ENCODE measurements at regions not wholly inside any gene's neighbourhood (a gene's known extent, or its start where the extent isn't known, plus 50 kb on each side); places are given as distances from the start of the nearest gene placed in this dataset.

DNA sequence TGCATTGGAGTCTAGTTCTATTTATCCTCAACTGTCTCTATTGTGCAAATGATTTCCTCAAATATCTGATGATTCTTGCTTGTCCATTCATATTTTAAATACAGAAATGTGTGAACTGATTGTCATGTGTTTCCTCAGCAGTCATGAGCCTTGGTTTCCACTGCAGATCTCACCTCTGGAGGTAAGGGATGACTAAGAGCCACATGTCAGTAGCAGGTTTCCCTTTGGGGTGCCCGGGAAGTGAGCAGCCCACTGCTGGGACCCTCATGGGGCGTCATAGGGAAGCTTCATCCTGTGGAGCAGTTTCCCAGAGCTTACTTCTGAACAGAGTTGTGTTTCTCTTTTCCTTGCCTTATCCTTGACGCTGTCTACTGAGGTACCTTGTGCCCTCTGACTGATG is 149.2 kb upstream of the TOPAZ1 start:
- DNase-seq (ENCODE audit: low read depth), result no peak

DNA sequence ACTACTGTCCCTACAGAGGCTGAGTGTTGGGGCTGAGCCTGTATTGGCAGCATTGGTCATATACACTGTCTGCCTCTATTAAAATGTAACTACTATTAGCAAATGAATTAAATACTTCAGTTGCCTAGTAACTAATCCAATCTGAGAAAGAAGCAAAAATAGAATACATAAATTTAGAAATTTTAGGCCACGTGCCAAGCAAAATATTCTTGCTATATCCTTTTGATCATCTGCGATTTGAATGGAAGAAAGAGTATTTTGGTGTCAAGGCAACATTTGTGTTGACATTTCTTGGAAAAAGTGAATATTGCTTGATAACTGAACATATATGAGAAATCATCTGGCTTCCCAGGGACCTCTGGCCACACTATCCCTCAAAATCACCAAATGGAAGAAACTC is 148.2 kb upstream of the TOPAZ1 start:
- no peak for DNase-seq (ENCODE audit: low read depth)

DNA sequence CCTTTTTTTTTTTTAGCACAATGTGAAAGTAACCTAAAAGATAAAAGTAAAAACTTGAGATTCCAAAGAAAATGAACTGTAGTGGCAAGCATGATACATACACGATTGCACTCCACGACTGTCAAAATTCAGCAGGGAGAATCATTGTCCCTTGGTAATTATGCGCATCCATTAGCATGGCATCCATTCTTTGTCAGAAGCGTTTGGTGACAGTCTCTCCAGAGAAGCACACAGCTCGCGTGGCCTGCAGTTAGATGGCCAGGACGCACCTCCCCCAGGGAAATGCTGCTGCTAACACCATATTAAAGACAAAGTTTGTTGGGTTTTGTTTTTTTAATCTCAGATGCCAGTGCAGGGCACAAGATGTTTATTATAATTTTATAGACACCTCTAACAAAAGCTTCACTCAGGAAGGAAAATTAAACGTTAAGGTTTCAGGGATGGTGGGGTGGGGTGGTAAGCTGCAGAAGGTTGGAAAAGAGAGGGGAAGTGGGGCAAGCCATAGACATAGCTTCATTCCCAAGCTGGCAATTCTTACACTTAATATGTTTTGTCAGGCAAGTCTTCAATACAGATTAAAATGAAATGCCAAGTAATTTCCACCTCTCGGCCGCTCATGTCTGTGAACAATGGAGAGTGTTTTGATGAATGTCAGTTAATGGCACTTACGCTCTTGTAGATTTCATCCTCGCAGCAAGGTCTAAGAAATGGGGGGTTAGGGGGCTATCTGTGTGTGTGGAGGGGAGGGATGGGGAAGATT is 142.8 kb upstream of the TOPAZ1 start:
- DNase-seq (ENCODE audit: low read depth), result no peak

DNA sequence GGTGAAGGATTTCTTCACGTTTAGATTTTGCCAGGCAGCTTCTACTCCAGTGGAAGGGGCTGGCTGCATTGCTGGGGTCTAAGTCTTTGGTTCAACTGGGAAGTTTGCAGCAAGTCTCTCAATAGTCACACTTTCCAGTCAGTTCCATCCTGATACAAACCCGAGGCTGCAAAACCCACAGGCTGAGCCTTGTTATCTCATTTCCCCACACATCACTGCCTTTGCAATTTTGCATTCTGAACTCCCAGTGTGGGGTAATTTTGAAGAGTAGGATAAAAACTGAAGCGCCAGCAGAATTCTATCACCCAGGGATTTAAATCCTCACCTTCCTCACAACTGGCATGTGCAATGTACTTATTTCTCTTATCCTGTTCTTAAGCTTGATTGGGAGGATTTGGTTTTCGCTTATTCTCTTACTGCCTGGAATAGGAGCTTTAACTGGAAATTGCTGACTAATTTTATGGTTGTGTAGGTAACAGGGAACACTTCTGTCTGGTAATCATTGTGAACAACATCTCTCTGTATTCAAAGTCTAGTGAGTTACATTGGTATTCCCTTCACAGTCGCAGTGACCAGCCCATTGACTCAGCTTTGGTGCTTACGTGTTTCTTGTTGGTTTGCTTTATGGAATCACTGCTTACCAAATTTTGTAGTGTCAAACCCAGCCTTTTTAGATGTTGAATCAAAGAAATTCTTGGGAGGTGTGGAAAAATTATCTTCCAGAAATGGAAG is 142.0 kb upstream of the TOPAZ1 start:
- no peak for DNase-seq (ENCODE audit: low read depth)

DNA sequence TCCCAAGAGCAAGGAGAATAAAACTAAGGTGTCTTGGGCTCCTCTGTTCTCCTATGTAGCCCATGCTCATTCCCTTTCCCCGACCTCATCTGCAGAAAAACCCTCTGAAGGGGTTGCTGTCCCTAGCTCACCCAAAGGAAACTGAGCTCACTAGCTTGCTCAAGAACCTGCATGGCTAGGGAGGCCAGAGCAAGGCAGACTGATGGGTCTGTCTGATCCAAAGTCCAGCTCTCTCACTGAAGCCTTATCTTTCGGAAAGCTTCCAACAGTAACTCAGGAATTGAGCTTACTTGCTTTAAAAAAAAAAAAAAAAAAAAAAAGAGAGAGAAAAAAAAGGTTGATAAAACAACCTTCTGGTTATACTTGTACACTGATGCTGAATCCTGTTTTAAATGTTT is 141.4 kb upstream of the TOPAZ1 start:
- no peak for DNase-seq (ENCODE audit: low read depth)

DNA sequence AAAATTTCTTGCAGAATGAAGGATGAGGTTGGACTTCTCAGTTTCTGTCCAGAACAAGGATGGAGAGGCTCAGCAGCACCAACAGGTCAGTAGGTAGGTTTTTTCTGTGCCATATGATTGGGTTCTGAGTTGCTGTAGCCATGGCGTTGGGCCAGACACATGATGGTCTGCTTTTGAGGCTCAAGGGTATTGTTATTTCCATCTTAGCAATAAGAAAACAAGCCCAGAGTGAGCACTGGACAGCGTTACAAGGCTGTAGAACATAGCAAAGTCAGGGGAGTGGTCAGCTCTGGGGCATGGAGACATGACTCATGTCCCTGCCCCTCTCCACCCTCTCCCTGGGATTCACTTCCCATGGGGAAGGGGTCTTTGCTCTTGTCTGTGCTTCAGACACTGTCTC is 137.6 kb upstream of the TOPAZ1 start:
- no peak for DNase-seq (ENCODE audit: low read depth)

DNA sequence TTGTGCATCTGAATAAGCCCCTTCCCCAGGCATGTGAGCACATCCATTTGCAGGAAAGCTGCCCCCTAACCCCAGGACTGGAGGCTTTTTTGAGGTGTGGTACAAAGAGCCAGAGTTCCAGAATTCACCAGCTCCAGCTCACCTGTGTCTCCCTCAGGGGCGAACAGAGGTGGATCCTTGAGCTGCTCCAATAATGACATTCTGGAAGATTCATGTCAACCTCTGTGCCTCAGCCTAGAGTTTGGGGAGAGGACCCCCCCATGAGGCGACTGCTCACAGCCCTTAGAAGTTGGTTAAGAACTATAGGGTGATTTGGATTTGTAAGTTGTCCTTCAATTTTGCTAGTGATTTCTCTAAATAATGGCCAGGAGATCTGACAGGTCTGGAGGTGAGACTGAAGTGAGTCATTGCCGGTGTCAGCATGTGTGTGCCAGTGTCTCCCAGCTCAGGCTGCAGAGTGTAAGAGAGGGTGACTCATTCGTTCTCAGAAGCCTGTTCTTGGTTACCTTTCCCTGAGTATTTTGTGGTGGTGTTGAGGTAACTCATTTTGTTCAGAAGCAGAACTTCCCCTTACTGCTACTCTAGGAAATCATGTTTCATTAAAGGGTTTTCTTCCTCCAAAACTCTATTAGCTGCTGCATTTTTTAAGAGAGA is 136.9 kb upstream of the TOPAZ1 start:
- peak; percentile 10 for DNase-seq (ENCODE audit: low read depth)

DNA sequence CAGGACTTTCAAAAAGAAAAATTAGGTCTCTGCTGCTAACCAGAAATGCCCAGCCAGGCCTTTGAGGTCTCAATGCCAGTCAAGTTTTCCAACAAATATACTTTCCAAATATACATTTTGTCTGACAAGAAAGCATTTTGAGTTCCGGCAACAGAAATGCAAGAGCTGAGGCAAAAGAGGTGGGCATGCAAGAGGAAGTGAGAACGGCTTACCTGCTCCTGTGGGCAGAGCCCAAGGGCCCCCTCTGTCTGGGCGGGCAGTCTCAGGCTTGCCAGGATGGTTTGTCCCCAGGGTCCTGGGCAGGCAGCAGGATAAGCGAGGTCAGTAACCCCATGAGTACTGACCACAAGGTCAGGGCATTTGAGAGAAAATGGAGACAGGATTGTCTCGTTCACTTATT is 136.1 kb upstream of the TOPAZ1 start:
- DNase-seq (ENCODE audit: low read depth), result no peak

DNA sequence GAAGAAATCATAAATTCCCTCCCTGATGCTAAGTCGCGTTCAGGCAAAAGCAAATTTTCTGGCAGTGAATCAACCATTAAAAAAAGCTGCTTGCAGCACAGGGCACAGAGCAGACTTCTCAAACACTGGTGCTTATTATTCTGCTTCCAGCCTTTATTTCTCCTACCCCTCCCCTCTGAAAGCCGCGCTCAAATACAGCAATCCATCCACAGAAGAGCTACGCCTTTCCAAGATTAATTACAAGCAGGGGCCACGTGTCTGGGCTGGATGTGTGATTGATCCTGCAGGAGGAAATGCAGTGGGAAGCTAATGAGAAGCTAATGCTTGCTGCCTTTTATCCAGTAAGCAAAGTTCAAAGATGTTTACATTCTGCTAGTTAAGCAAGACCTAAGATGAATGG is 134.9 kb upstream of the TOPAZ1 start:
- no peak for DNase-seq (ENCODE audit: low read depth)

DNA sequence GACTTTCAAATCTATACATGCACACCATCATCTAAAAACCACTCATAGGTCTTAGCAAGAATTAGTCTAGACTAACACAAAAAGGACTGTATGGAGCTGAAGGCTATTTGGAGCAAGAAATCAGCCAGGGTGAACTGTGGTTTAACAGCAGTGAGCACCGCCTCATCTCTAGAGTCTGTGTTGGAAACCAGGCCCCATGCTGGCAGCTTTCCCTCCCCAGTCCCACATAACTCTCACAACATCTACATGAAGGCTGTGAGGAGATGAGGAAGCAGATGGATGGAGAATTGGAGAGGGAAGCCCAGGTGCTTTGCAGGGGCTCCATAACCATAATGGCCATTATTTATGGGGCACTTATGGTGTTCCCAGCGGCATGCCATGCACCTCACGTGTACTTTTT is 133.2 kb upstream of the TOPAZ1 start:
- no peak for DNase-seq (ENCODE audit: low read depth)

DNA sequence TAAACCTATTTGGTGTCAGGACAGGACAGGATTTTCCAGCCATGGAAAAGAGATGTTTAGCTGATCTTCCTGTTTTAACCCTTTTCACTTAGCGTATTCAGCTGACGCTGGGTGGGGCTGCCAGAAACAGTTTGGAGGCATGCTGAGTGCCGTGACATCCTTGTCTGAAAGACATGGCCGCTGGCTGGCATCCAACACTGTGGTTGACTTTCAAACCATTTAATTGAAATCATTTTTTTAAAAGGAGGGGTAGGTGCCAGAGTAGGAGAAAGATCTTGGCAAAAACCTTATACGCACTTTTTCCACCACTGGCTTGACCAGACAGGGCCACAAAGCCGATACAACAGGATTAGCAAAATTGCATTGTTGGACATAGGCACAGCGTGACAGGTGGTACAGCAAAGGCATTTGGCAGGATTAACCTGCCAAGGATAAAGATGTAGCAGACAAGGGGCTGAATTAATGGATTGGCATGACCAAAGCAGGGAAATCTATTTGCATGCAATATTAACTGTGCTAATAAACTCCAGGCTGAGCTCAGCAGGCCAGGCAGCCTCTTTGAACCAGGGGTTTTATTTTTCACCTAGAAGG is 131.8 kb upstream of the TOPAZ1 start:
- DNase-seq (ENCODE audit: low read depth), result no peak

DNA sequence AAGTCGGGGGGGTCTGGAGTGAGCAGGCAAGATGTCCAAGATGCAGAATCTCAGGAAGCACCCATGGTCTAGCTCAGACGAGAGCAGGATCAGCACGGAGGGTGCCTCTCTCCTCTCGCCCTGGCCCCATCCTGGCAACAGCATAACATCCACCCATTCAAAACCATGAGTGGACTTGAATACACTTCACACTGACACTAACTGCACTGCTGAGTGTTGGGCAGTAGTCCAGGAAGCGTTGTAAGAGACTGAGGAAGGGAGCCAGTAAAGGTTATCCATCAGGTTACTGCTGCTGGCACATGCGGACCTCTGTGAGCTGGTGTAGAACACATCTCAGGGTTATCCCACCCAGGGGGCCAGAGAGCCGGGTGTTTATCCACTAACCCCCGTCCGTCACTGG is 131.0 kb upstream of the TOPAZ1 start:
- DNase-seq (ENCODE audit: low read depth), result no peak

DNA sequence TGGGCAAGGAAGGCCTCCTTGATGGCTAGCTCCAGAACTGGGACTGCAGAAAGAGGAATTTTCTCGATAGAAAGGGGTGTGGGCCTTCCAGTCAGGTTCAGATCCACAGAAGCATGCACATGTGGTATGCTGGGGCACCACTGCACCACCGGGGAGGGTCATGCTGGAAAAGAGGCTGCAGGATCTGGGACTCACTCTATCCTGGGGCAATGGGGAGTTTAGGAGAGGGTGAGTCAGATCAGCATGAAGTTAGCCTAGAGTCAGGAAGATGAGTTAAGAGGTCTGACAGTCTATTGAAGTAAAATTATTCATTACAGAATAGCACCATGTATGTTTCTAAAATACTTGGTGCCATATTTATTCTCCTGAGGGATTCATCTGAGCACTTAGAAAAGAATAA is 130.2 kb upstream of the TOPAZ1 start:
- DNase-seq (ENCODE audit: low read depth), result no peak

DNA sequence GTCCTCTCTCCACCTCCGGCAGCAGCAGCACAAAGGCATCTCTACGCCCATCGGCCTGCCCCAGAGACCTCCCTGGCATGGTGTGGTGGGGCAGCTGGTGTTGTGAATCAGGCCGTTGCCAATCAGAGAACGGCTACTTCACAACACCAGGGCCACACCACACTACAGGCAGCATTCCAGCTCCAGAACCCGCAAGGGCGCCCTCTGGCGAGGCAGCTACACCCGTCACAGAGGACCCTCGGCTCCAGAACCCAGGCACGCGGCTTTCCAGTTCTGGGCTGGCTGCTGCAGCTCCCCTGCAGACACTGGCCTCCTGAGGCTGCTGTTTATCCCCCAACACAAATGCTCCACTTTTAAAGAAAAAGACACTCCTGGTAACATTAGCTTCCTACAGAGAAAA is 127.5 kb upstream of the TOPAZ1 start:
- DNase-seq (ENCODE audit: low read depth), result peak; percentile 2

DNA sequence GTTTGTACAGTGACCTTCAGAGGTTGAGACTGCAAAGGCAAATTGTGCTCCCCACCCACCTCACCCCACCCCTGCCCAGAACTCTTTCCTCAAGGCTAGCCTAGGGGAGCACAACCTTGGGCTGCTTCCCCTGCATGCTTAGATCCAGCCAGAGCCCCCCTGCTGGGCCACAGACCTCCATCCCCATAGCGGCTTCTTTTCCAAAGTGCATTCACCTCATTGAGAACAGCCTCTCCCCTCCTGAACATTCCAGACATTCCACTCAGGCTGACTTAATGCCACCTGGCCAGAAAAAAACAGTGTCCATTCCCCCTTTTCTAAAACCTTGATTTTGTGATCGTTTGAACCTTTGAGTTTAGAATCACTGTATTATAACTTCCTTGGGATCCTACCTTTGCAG is 124.4 kb upstream of the TOPAZ1 start:
- DNase-seq (ENCODE audit: low read depth), result no peak

DNA sequence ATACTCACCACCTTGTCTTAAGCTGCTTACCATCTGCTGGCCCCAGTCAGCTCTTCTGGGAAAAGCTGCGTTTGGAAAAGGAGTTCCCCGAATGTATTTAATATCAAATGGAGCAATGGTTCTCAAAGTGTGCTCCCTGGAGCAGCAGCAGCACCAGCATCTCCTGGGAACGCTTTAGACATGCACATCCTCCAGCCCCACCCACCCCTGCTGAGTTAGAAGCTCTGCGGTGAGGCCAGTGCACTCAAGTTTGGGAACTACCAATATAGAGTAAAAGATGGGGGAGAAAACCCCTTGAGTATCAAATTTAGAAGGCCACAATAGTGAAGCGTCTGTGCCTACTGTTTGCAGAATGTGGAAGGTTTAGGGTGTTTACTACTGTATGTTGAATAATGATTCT is 124.0 kb upstream of the TOPAZ1 start:
- no peak for DNase-seq (ENCODE audit: low read depth)

DNA sequence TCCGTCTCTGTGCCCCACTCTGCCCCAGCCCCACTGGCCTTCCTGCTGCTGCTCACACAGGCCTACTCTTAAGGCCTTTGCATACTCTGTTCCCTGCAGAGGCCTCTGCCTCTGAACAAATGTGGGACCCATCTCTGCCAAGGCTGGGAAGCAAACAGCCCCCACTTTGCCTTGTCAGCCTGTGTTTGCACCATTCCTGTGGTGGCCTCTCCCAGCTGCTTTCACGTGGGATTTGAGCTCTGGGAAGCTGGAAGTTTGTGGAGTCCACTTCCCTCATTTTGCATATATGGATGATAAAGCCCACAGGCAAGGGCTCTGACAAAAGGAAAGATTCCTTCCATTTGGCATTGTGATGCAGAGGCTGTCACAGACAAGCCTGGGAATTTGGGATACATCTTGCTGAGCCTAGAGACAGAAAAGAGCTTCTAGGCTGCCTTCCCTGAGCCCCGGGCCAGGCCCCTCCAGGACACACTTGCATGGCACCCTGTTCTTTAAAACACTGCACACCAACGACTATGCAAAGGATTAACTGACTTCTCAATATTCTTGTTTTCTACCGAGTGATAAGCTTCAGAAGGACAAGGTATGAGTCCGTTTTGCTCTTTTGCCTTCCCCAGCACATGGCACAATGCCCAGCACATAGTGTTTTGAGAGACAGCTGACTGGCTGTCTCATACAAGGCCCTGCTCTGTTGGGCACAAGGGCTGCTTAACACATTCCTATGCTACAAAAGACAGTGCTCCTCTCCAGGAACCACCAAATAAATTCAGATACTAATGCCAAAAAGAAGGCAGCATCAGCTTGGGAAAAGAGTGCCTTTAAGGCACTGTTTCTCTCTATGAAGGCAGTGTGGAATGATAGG is 120.7 kb upstream of the TOPAZ1 start:
- no peak for DNase-seq (ENCODE audit: low read depth)

DNA sequence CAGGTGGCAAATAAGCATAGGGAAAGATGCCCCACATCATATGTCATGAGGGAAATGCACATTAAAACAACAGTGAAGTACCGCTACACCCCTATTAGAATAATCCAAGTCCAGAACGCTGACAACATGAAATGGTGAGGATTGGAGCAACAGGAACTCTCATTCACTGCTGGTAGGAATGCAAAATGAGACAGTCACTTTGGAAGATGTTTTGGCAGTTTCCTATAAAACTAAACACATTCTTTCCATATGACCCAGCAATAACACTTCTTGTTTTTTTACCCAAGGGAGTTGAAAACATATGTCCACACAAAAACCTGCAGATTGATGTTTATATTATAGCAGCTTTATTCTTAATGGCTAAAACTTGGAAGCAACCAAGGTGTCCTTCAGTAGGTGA is 116.4 kb upstream of the TOPAZ1 start:
- no peak for DNase-seq (ENCODE audit: low read depth)

DNA sequence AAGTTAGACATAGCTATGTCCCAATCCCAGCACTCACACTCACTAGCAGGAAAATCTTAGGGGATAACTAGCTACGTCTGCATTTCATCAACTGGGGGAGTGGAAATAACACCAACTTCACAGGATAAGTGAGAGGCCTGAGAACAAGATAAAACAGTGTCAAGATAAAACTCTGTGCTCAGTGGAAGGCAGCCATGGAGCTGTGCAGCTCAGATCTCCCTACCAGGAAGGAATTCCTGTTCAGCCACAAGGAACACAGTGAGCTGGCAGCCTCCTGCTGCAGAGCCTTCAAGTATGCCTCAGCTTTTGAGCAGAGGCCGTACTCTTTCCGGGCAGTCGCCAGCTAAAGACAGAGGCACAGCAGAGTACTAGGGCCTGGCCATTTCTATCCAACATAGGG is 115.8 kb upstream of the TOPAZ1 start:
- DNase-seq (ENCODE audit: low read depth), result no peak

DNA sequence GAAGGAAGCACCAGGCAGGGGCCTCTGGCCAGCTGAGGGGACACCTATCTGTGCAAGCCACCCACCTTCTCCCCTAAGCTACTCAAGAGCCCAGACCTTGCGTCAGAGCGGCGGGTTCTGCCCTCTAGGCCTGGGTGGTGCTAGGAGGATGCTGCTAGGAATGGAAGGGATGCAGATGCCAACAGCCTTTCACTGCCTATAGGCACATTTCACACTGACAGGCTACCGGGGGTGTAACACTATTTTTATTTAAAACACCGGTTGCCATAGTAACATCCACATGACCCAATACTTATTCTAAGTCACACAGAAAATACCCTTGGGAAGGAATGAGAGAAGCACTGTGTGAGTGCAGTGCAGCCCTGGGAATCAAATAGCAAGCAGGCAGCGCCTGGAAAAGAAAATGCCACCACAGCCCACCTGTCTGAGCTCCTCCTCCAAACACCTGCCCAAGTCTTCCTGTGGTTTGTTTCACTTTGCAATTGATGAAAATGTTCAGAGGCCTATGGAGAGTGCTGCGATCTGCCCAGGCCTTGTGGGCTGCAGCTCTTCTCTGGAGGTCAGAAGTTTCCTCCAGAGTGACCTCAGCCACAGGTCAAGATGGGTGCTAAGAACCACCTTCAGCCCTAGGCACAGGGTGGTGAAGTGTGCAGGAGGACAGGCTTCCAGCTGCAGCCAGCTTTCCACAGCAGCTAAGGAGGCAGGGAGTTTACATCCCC is 113.5 kb upstream of the TOPAZ1 start:
- no peak for DNase-seq (ENCODE audit: low read depth)

DNA sequence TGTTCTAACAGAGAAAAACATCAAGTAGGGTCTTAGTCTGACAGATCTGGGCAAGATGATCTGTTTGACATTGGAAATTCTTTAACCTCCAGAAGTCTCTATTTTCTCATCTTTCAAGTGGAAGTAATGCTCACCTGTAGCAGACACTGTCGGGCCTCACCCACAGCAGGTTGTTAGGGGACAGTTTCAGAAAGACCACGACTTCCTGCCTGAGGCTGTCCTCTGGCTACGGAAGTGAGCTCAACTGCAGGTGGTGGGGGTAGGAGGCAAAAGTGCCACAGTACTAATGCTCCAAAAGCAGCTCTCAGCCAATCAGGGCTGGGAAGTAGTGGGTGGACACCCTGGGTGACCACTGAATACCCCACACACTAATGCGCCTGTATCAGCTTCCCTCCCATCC is 111.4 kb upstream of the TOPAZ1 start:
- no peak for DNase-seq (ENCODE audit: low read depth)
